ENCODE measurements at regions not wholly inside any gene's neighbourhood (a gene's known extent, or its start where the extent isn't known, plus 50 kb on each side); places are given as distances from the start of the nearest gene placed in this dataset.

DNA sequence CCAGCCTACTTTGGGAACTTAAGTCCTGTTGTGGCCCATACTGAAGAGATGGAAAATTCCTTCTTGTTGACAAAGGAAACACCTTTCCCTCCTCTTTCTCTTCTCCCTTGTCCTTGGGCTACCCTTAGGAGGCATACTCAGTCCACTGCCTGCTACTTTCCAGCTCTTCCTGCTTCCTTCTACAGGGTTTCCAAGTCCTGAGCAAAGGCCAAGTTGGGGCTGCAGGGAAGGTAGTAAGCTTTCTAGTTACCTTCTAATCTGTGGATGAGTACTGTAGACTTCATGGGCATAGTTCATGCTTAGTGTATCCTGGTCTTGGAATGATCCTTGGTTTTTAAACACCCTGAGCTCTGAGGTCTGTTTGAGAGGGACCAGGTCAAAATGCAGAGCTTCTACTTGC is 299.2 kb upstream of the MAF start:
- no peak overlapping the region for H3K4me3 Mint-ChIP-seq
- ChIA-PET POLR2A (no interaction called here), CTCF (no interaction called here)
- no peaks in the 10 kb centered on the region for H3K36me3 Mint-ChIP-seq
- Histone ChIP-seq H3K4me3 (ENCODE audit: low read length) (no peak overlapping the region), H3K36me3 (ENCODE audit: insufficient read depth, low read length) (no peaks in the 10 kb centered on the region), H3K27me3 (ENCODE audit: insufficient read depth, low read length, poor library complexity, severe bottlenecking) (no peaks in the 10 kb centered on the region), H3K27ac (ENCODE audit: low read depth, low read length) (no peak overlapping the region), H3K9me3 (ENCODE audit: low read length) (no peaks in the 10 kb centered on the region), H3K4me1 (ENCODE audit: insufficient read depth, low read length) (no peaks in the 10 kb centered on the region)
- no peak for DNase-seq
- H3K27me3 Mint-ChIP-seq: no peaks in the 10 kb centered on the region
- H3K4me1 Mint-ChIP-seq: no peaks in the 10 kb centered on the region
- no peak overlapping the region for H3K27ac Mint-ChIP-seq
- no peaks in the 10 kb centered on the region for H3K9me3 Mint-ChIP-seq

DNA sequence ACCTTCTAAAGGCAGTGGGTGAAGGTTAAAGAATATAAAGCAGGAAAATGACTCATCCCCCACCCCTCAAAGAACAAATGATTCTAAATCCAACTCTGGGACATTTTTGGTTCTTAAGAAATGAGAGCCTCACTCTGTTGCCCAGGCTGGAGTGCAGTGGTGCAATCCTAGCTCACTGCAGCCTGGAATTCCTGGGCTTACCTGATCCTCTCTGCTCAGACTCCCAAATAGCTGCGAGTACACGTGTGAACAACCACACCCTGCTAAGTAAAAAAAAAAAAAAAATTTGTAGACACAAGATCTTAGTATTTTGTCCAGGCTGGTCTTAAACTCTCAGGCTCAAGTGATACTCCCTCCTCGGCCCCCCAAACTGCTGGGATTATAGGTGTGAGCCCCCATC is 298.8 kb upstream of the MAF start:
- Mint-ChIP-seq H3K9me3 (no peaks in the 10 kb centered on the region), H3K27ac (no peak overlapping the region), H3K4me3 (no peak overlapping the region), H3K36me3 (no peaks in the 10 kb centered on the region), H3K27me3 (no peaks in the 10 kb centered on the region), H3K4me1 (no peaks in the 10 kb centered on the region)
- Histone ChIP-seq H3K4me3 (ENCODE audit: low read length) (no peak overlapping the region), H3K27me3 (ENCODE audit: insufficient read depth, low read length, poor library complexity, severe bottlenecking) (no peaks in the 10 kb centered on the region), H3K27ac (ENCODE audit: low read depth, low read length) (no peak overlapping the region), H3K4me1 (ENCODE audit: insufficient read depth, low read length) (no peaks in the 10 kb centered on the region), H3K9me3 (ENCODE audit: low read length) (no peaks in the 10 kb centered on the region), H3K36me3 (ENCODE audit: insufficient read depth, low read length) (no peaks in the 10 kb centered on the region)
- CTCF ChIA-PET: no interaction called here
- POLR2A ChIA-PET: no interaction called here
- DNase-seq: no peak

DNA sequence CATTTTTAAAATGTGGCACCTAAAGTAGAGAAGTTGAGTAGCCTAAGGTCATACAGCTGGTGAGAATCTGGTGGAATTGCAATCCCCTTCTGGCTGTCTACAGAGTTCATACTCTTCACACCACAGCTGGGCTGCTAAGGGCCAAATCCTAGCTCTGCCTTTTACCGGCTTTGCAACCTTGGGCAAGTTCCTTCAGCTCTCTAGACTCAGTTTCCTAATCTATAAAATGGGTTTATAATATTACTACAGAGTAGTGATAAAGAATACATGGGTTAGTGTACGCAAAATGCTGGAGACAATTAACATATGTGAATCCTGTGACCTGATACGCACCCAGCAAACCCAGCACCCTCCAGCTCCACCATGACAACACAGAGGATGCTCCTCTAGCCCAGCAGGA is 298.2 kb upstream of the MAF start:
- Histone ChIP-seq H3K27me3 (ENCODE audit: insufficient read depth, low read length, poor library complexity, severe bottlenecking) (no peaks in the 10 kb centered on the region), H3K27ac (ENCODE audit: low read depth, low read length) (no peak overlapping the region), H3K4me1 (ENCODE audit: insufficient read depth, low read length) (no peaks in the 10 kb centered on the region), H3K36me3 (ENCODE audit: insufficient read depth, low read length) (no peaks in the 10 kb centered on the region), H3K4me3 (ENCODE audit: low read length) (no peak overlapping the region), H3K9me3 (ENCODE audit: low read length) (no peaks in the 10 kb centered on the region)
- ChIA-PET POLR2A (no interaction called here), CTCF (no interaction called here)
- no peaks in the 10 kb centered on the region for H3K27me3 Mint-ChIP-seq
- H3K27ac Mint-ChIP-seq: no peak overlapping the region
- no peak overlapping the region for H3K4me3 Mint-ChIP-seq
- H3K36me3 Mint-ChIP-seq: no peaks in the 10 kb centered on the region
- H3K4me1 Mint-ChIP-seq: no peaks in the 10 kb centered on the region
- no peak for DNase-seq
- no peaks in the 10 kb centered on the region for H3K9me3 Mint-ChIP-seq

DNA sequence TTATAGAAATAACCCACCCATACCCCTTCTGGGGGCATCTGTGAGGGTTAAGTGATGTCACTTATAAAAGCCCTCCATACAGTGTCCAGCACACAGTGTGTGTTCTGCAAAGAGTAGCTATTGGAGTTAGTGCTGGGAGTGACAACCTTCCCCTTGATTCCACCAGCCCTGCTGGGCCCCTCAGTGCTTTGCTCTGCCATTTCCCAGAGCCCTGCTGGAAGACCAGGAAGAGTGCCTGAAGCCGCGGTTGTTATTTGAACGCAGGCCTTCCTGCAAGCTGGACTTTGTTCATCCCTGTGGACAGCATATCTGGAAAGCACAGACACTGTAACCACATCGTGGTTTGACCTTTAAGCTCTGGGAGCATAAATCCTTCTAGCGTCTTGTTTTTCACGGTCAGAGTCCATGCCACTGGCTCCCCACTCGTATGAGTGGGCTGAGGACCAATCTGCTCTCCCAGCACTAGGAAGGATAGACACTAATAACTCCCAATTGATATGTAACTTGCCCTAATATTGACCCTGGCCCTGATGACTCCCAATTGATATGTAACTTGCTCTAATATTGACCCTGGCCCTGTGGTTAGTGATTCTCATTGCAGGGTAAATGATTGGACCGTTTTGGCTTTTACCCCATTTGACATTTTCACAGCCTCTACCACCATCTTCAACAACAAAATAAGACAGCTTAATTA is 297.1 kb upstream of the MAF start:
- H3K27ac ChIP-seq (ENCODE audit: low read depth, low read length): no peak overlapping the region
- Mint-ChIP-seq H3K4me3 (no peak overlapping the region), H3K27me3 (no peaks in the 10 kb centered on the region), H3K4me1 (no peaks in the 10 kb centered on the region), H3K9me3 (no peaks in the 10 kb centered on the region), H3K36me3 (no peaks in the 10 kb centered on the region), H3K27ac (no peak overlapping the region)
- H3K4me3 ChIP-seq (ENCODE audit: low read length): no peak overlapping the region
- DNase-seq: no peak
- H3K9me3 ChIP-seq (ENCODE audit: low read length): no peaks in the 10 kb centered on the region
- no peaks in the 10 kb centered on the region for H3K4me1 ChIP-seq (ENCODE audit: insufficient read depth, low read length)
- no peaks in the 10 kb centered on the region for H3K36me3 ChIP-seq (ENCODE audit: insufficient read depth, low read length)
- ChIA-PET CTCF (no interaction called here), POLR2A (no interaction called here)
- H3K27me3 ChIP-seq (ENCODE audit: insufficient read depth, low read length, poor library complexity, severe bottlenecking): no peaks in the 10 kb centered on the region

DNA sequence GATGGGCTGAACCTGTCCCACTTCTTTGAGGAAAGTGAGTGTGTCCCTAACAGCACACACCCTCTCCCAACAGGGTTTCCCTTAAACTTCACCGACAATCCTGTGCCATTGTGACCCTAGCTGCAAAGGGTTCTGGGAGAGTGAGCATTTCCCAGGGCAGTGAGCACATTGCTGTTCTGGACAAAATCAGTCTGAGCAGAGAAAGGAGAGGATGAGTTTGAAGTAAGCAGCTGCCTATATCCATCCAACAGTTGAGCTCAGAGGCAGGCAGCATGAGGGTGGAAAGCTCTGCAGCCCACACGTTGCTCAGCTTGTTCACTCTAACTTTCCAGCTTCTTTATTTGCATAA is 296.5 kb upstream of the MAF start:
- no peaks in the 10 kb centered on the region for H3K36me3 Mint-ChIP-seq
- H3K4me3 ChIP-seq (ENCODE audit: low read length): no peak overlapping the region
- no peaks in the 10 kb centered on the region for H3K9me3 Mint-ChIP-seq
- no peaks in the 10 kb centered on the region for H3K27me3 ChIP-seq (ENCODE audit: insufficient read depth, low read length, poor library complexity, severe bottlenecking)
- no peak overlapping the region for H3K4me3 Mint-ChIP-seq
- no peaks in the 10 kb centered on the region for H3K4me1 ChIP-seq (ENCODE audit: insufficient read depth, low read length)
- H3K36me3 ChIP-seq (ENCODE audit: insufficient read depth, low read length): no peaks in the 10 kb centered on the region
- DNase-seq: no peak
- H3K4me1 Mint-ChIP-seq: no peaks in the 10 kb centered on the region
- H3K27me3 Mint-ChIP-seq: no peaks in the 10 kb centered on the region
- no peak overlapping the region for H3K27ac Mint-ChIP-seq
- H3K27ac ChIP-seq (ENCODE audit: low read depth, low read length): no peak overlapping the region
- H3K9me3 ChIP-seq (ENCODE audit: low read length): no peaks in the 10 kb centered on the region
- POLR2A ChIA-PET: no interaction called here
- CTCF ChIA-PET: no interaction called here

DNA sequence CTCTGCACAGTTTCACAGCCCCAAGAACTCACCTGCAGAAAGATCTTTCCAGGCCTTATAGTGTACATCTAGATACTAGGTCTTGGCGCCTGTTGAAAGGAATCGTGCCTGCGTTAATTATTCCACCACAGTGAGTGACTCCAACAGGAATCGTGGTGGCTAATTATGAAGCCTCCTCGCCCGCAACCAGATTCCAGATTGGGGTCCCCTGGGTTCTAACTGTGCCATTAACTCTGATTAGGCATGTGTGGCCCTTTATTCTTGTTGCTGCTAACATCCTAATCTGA is 295.3 kb upstream of the MAF start:
- H3K27ac ChIP-seq (ENCODE audit: low read depth, low read length): no peak overlapping the region
- H3K27me3 ChIP-seq (ENCODE audit: insufficient read depth, low read length, poor library complexity, severe bottlenecking): no peaks in the 10 kb centered on the region
- no peaks in the 10 kb centered on the region for H3K4me1 ChIP-seq (ENCODE audit: insufficient read depth, low read length)
- Mint-ChIP-seq H3K4me3 (no peak overlapping the region), H3K4me1 (no peaks in the 10 kb centered on the region), H3K27ac (no peak overlapping the region), H3K27me3 (no peaks in the 10 kb centered on the region), H3K36me3 (no peaks in the 10 kb centered on the region), H3K9me3 (no peaks in the 10 kb centered on the region)
- POLR2A ChIA-PET: no interaction called here
- H3K36me3 ChIP-seq (ENCODE audit: insufficient read depth, low read length): no peaks in the 10 kb centered on the region
- CTCF ChIA-PET: no interaction called here
- no peak for DNase-seq
- no peaks in the 10 kb centered on the region for H3K9me3 ChIP-seq (ENCODE audit: low read length)
- no peak overlapping the region for H3K4me3 ChIP-seq (ENCODE audit: low read length)

DNA sequence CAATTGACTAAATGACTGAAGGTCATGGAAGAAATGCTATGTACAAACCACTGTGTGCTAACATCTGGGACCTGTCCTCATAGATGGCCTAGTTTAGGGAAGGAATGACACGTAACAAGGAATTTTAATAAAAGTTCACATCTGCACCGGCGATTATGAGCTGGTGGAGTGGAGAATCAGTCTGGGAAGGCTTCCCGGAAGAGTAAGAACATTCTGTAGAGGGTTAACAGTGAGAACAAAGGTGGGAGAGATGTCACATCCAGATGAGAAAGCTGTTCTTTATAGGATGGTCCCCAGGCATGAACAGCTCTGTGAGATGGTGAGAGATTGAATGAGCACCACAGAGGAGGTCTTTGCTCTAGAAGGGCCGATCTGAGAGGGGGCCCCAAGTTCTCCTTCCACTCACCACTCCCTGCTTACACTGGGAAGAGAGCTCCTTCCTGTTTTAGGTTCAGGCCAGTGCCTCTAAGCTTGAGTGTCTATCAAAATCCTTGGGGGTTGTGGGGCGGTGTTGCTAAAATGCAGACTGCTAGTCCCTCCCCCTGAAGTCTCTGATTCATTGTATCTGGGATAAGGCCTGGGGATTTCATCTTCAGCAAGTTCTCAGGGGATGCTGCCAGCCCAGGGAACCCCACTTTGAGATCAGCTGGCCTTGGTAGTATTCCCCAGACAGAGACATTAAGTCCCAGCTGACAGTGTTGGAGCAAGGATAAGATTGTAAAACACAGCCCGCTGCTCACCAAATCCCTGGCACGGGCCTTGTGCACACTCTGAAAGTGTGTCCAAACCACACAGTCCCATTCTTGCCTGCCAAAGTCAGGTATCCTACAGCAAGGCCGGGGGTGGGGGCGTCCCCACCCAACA is 294.7 kb upstream of the MAF start:
- Mint-ChIP-seq H3K36me3 (no peaks in the 10 kb centered on the region), H3K9me3 (no peaks in the 10 kb centered on the region), H3K27ac (no peak overlapping the region), H3K27me3 (no peaks in the 10 kb centered on the region), H3K4me1 (no peaks in the 10 kb centered on the region), H3K4me3 (no peak overlapping the region)
- no peaks in the 10 kb centered on the region for H3K9me3 ChIP-seq (ENCODE audit: low read length)
- H3K4me1 ChIP-seq (ENCODE audit: insufficient read depth, low read length): no peaks in the 10 kb centered on the region
- no peak for DNase-seq
- ChIA-PET CTCF (no interaction called here), POLR2A (no interaction called here)
- H3K27me3 ChIP-seq (ENCODE audit: insufficient read depth, low read length, poor library complexity, severe bottlenecking): no peaks in the 10 kb centered on the region
- no peaks in the 10 kb centered on the region for H3K36me3 ChIP-seq (ENCODE audit: insufficient read depth, low read length)
- no peak overlapping the region for H3K27ac ChIP-seq (ENCODE audit: low read depth, low read length)
- H3K4me3 ChIP-seq (ENCODE audit: low read length): no peak overlapping the region

DNA sequence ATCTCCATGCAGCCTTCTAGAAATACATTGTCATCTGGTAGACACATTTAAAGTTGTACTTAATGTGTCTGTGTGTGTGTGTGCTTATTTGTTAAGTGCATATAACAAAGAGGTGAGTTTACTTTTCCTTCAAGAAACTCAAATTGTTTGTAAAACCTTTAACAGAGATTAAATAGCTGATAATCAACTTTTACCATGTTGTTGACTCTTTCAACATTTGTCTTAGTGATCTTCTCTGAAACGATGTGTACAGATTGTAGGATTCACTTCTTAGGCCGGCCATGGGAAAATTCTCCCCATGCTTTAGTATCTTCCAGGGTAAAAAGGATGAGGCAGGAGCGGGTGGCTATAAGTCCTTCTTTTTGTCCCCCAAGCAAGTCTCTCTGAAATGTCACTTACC is 292.9 kb upstream of the MAF start:
- CTCF ChIA-PET: no interaction called here
- no peak for DNase-seq

More for the DNA sequence above, 292.9 kb upstream of the MAF start:
- Histone ChIP-seq H3K27ac (ENCODE audit: low read depth, low read length) (no peak overlapping the region), H3K9me3 (ENCODE audit: low read length) (no peaks in the 10 kb centered on the region), H3K4me3 (ENCODE audit: low read length) (no peak overlapping the region), H3K27me3 (ENCODE audit: insufficient read depth, low read length, poor library complexity, severe bottlenecking) (no peaks in the 10 kb centered on the region), H3K36me3 (ENCODE audit: insufficient read depth, low read length) (no peaks in the 10 kb centered on the region), H3K4me1 (ENCODE audit: insufficient read depth, low read length) (no peaks in the 10 kb centered on the region)
- Mint-ChIP-seq H3K4me1 (no peaks in the 10 kb centered on the region), H3K9me3 (no peaks in the 10 kb centered on the region), H3K36me3 (no peaks in the 10 kb centered on the region), H3K27ac (no peak overlapping the region), H3K27me3 (peaks cover 0 to 3% of the 10 kb centered on the region in 2 donors), H3K4me3 (no peak overlapping the region)
- POLR2A ChIA-PET: no interaction called here

All from CD8-positive, alpha-beta memory T cell (primary cell).